ENCODE measurements at regions not wholly inside any gene's neighbourhood (a gene's known extent, or its start where the extent isn't known, plus 50 kb on each side); places are given as distances from the start of the nearest gene placed in this dataset.

- TF ChIP-seq, protein P1, sequence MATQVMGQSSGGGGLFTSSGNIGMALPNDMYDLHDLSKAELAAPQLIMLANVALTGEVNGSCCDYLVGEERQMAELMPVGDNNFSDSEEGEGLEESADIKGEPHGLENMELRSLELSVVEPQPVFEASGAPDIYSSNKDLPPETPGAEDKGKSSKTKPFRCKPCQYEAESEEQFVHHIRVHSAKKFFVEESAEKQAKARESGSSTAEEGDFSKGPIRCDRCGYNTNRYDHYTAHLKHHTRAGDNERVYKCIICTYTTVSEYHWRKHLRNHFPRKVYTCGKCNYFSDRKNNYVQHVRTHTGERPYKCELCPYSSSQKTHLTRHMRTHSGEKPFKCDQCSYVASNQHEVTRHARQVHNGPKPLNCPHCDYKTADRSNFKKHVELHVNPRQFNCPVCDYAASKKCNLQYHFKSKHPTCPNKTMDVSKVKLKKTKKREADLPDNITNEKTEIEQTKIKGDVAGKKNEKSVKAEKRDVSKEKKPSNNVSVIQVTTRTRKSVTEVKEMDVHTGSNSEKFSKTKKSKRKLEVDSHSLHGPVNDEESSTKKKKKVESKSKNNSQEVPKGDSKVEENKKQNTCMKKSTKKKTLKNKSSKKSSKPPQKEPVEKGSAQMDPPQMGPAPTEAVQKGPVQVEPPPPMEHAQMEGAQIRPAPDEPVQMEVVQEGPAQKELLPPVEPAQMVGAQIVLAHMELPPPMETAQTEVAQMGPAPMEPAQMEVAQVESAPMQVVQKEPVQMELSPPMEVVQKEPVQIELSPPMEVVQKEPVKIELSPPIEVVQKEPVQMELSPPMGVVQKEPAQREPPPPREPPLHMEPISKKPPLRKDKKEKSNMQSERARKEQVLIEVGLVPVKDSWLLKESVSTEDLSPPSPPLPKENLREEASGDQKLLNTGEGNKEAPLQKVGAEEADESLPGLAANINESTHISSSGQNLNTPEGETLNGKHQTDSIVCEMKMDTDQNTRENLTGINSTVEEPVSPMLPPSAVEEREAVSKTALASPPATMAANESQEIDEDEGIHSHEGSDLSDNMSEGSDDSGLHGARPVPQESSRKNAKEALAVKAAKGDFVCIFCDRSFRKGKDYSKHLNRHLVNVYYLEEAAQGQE (IDR thresholded peaks at IDR 0.05; ENCODE audit: insufficient read depth in 1 of 2, low read depth in 2 of 2, low read length in 1 of 2): no peak
- TF ChIP-seq, protein P2, sequence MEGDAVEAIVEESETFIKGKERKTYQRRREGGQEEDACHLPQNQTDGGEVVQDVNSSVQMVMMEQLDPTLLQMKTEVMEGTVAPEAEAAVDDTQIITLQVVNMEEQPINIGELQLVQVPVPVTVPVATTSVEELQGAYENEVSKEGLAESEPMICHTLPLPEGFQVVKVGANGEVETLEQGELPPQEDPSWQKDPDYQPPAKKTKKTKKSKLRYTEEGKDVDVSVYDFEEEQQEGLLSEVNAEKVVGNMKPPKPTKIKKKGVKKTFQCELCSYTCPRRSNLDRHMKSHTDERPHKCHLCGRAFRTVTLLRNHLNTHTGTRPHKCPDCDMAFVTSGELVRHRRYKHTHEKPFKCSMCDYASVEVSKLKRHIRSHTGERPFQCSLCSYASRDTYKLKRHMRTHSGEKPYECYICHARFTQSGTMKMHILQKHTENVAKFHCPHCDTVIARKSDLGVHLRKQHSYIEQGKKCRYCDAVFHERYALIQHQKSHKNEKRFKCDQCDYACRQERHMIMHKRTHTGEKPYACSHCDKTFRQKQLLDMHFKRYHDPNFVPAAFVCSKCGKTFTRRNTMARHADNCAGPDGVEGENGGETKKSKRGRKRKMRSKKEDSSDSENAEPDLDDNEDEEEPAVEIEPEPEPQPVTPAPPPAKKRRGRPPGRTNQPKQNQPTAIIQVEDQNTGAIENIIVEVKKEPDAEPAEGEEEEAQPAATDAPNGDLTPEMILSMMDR (IDR thresholded peaks at IDR 0.05): no peak
These were observed 118.7 kb downstream of the FHIP1A start for GRCh38 chr4:151527699-151528098.
